ENCODE measurements at regions not wholly inside any gene's neighbourhood (a gene's known extent, or its start where the extent isn't known, plus 50 kb on each side); places are given as distances from the start of the nearest gene placed in this dataset.

- TF ChIP-seq CTCF (IDR thresholded peaks at IDR 0.05; ENCODE audit: low read depth, low read length): no peak
- no peak for TF ChIP-seq EZH2phosphoT487 (IDR thresholded peaks at IDR 0.05; ENCODE audit: low read depth)
These were observed 98.1 kb downstream of the PHETA1 start for GRCh38 chr12:111270774-111271173.

Data from OCI-LY3 (cell line).